Effector CD4-positive, alpha-beta T cell (primary cell): ENCODE measurements at regions not wholly inside any gene's neighbourhood (a gene's known extent, or its start where the extent isn't known, plus 50 kb on each side); places are given as distances from the start of the nearest gene placed in this dataset.
"Not testable (repeated sequence)": the region's sequence is repeated elsewhere in the genome, so short reads cannot be mapped to it uniquely, and the experiment has no call there.

Source experiments
- DNase-seq: peaks from one replicate; pipeline ENCODE4 v3.0.0-alpha.2; 2020

GRCh38 chr10:21463436-21463835, 62.0 kb downstream of the SKIDA1 start:
- DNase-seq = no peak

- no peak for DNase-seq
Observed at GRCh38 chr10:21458126-21458871, 67.2 kb downstream of the SKIDA1 start.

- DNase-seq = no peak
Observed at GRCh38 chr10:21456160-21456559, 69.3 kb downstream of the SKIDA1 start.

GRCh38 chr10:21452203-21452602, 73.3 kb downstream of the SKIDA1 start:
- no peak for DNase-seq

- no peak for DNase-seq
Observed at GRCh38 chr10:21449288-21449966, 76.1 kb downstream of the SKIDA1 start.

GRCh38 chr10:21445163-21445562, 80.3 kb downstream of the SKIDA1 start:
- no peak for DNase-seq

GRCh38 chr10:21441625-21442024, 83.9 kb downstream of the SKIDA1 start:
- no peak for DNase-seq

GRCh38 chr10:21438914-21439313, 86.6 kb downstream of the SKIDA1 start:
- DNase-seq = not testable (repeated sequence)

GRCh38 chr10:21437770-21438382, 87.6 kb downstream of the SKIDA1 start:
- no peak for DNase-seq

- DNase-seq = no peak
Observed at GRCh38 chr10:21432266-21432665, 93.2 kb downstream of the SKIDA1 start.

- DNase-seq = no peak
Observed at GRCh38 chr10:21431799-21432198, 93.7 kb downstream of the SKIDA1 start.

- DNase-seq = no peak
Observed at GRCh38 chr10:21427804-21428481, 97.5 kb downstream of the SKIDA1 start.

- DNase-seq = no peak
Observed at GRCh38 chr10:21424459-21424861, 101.0 kb downstream of the SKIDA1 start.

- DNase-seq = no peak
Observed at GRCh38 chr10:21423850-21424249, 101.6 kb downstream of the SKIDA1 start.

GRCh38 chr10:21423338-21423737, 102.1 kb downstream of the SKIDA1 start:
- DNase-seq = no peak

- DNase-seq = no peak
Observed at GRCh38 chr10:21421794-21422193, 103.7 kb downstream of the SKIDA1 start.

GRCh38 chr10:21421016-21421415, 104.5 kb downstream of the SKIDA1 start:
- no peak for DNase-seq

- not testable (repeated sequence) for DNase-seq
Observed at GRCh38 chr10:21418981-21419576, 106.4 kb downstream of the SKIDA1 start.

GRCh38 chr10:21417172-21417712, 108.2 kb downstream of the SKIDA1 start:
- no peak for DNase-seq

GRCh38 chr10:21413680-21414079, 111.8 kb downstream of the SKIDA1 start:
- no peak for DNase-seq

GRCh38 chr10:21413268-21413667, 112.2 kb downstream of the SKIDA1 start:
- no peak for DNase-seq

- no peak for DNase-seq
Observed at GRCh38 chr10:21406595-21407193, 118.8 kb downstream of the SKIDA1 start.
